DOHH2 (cell line): ENCODE measurements at regions not wholly inside any gene's neighbourhood (a gene's known extent, or its start where the extent isn't known, plus 50 kb on each side); places are given as distances from the start of the nearest gene placed in this dataset.

Experiments
- EZH2phosphoT487 ChIP-seq: fragments of 200-600 bp; sonication (generic); IDR thresholded peaks from 2 replicates; pipeline ENCODE4 v1.6.1; 2017; ENCODE audit warnings: borderline replicate concordance, mild to moderate bottlenecking, antibody characterized with exemption, low read length, moderate library complexity, mixed read lengths
- TF ChIP-seq, protein P1 (sequence below): fragments of 200-600 bp; sonication (generic); IDR thresholded peaks from one replicate; pipeline ENCODE4 v1.5.1; 2014; ENCODE audit warnings: antibody characterized with exemption, mild to moderate bottlenecking, low read depth, low read length; ENCODE audit not compliant: poor library complexity, severe bottlenecking

DNA sequence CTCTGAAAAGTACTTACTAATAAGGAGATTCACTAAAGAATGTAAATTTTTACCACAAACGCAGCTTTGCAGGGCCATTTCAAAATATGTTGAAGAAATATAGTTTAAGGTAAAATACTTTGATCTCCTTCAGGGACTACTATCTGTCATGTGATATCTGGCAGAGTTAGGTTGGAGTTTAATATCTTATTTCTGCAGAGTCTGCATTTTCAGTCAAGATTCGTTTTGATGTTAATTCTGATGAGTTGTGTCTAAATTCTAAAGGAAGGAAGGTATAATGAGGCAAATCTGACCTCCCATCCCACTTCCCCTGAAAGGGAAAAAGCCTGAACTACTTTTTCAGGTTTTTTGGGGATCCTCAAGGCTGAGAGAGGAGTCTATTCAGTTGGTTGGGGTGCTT is 123.9 kb upstream of the TECRL start:
- TF ChIP-seq, protein P1, sequence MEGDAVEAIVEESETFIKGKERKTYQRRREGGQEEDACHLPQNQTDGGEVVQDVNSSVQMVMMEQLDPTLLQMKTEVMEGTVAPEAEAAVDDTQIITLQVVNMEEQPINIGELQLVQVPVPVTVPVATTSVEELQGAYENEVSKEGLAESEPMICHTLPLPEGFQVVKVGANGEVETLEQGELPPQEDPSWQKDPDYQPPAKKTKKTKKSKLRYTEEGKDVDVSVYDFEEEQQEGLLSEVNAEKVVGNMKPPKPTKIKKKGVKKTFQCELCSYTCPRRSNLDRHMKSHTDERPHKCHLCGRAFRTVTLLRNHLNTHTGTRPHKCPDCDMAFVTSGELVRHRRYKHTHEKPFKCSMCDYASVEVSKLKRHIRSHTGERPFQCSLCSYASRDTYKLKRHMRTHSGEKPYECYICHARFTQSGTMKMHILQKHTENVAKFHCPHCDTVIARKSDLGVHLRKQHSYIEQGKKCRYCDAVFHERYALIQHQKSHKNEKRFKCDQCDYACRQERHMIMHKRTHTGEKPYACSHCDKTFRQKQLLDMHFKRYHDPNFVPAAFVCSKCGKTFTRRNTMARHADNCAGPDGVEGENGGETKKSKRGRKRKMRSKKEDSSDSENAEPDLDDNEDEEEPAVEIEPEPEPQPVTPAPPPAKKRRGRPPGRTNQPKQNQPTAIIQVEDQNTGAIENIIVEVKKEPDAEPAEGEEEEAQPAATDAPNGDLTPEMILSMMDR: no peak
- no peak for TF ChIP-seq EZH2phosphoT487
